AG10803 (cell line): ENCODE measurements at regions not wholly inside any gene's neighbourhood (a gene's known extent, or its start where the extent isn't known, plus 50 kb on each side); places are given as distances from the start of the nearest gene placed in this dataset.

Experiments
- DNase-seq: peaks from one replicate; pipeline ENCODE4 v3.0.0; 2010; ENCODE audit warnings: low read depth
- H3K4me3 ChIP-seq: 2 replicates; pipeline ENCODE4 v1.5.1; 2011; ENCODE audit warnings: mild to moderate bottlenecking, low read length, control low read depth
- TF ChIP-seq, protein P1 (sequence below): conservative IDR thresholded peaks from 2 replicates; pipeline ENCODE4 v1.5.1; 2011; ENCODE audit warnings: mild to moderate bottlenecking, low read length, control low read depth, inconsistent platforms

DNA sequence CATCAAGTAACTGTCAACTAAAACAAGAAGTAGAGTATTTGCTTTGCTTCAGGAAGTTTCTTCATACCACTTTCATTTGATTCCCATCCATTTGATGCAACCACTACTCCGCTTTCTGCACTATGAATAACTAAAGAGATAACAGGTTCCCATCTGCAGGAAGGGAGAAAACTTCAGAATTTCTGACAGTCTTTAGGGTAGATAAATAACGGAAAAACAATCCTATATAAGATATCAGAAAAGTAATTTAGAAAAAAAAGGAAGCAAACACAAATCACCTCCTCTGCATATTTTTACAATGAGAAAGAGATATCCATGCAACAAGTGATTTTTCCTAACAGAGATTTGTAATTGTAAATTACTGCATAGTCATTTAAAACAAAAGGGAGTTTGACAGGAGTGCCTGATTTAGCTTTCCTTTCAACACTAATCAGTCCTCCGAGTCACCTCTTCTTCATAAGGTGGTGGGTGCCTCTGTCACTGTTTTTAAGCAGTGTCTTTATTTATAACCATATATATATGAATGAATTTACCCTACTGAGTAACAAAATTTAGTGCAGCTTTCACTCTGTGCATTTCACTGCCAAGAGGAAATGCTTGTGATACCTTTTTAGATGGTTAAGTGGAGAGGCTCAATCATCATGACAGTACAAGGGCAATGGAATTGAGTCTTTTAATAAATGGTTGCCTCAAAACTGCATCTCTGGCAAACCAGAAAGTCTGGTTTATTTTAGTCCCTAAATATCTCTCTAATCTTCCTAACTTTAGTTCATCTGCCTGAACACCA is 1920.4 kb downstream of the MRPL39 start:
- TF ChIP-seq, protein P1, sequence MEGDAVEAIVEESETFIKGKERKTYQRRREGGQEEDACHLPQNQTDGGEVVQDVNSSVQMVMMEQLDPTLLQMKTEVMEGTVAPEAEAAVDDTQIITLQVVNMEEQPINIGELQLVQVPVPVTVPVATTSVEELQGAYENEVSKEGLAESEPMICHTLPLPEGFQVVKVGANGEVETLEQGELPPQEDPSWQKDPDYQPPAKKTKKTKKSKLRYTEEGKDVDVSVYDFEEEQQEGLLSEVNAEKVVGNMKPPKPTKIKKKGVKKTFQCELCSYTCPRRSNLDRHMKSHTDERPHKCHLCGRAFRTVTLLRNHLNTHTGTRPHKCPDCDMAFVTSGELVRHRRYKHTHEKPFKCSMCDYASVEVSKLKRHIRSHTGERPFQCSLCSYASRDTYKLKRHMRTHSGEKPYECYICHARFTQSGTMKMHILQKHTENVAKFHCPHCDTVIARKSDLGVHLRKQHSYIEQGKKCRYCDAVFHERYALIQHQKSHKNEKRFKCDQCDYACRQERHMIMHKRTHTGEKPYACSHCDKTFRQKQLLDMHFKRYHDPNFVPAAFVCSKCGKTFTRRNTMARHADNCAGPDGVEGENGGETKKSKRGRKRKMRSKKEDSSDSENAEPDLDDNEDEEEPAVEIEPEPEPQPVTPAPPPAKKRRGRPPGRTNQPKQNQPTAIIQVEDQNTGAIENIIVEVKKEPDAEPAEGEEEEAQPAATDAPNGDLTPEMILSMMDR, result no peak
- DNase-seq, result no peak
- no peak overlapping the region for H3K4me3 ChIP-seq

- no peak overlapping the region for H3K4me3 ChIP-seq
- TF ChIP-seq, protein P1, result no peak
- no peak for DNase-seq
Observed at GRCh38 chr21:23684431-23684830, 1922.8 kb downstream of the MRPL39 start.

DNA sequence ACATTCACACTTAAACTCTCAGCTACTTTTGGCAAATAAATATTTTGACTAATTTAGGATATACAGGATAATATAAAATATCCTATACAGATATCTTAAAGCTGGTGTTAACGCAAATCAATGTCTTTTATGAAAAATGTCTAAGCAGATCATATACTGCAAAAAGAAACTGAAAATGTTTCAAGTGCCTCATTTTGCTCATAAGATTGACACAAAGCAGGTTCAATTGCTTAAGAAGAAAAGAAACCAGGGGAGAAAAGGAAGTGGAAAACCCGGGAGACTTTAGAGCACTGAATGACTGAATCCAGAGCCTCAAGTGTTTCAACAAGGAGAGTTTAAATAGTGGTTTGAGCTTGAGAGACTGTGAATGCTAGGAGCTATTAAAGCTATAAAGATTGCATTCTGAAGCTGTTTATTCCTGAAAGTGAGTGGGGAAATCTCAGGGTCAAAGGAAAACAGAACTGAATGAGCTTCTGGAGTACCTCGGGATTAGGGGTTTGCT is 1943.0 kb downstream of the MRPL39 start:
- TF ChIP-seq, protein P1, result no peak
- DNase-seq, result no peak
- H3K4me3 ChIP-seq, result no peak overlapping the region

DNA sequence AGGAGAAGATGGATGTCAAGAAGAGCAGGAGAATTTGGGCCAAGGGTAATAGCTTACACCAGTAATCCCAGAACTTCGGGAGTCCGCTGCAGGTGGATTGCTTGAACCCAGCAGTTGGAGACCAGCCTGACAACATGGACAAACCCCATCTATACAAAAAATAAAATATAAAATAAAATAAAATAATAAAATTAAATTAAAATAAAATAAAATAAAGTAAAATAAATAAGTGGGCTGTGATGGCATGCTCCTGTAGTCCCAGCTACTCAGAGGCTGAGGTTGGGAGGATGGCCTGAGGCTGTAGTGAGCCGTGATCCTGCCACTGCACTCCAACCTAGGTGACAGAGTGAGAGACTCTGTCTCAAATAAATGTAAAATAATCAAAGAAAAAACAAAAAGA is 1946.7 kb downstream of the MRPL39 start:
- no peak for DNase-seq
- no peak overlapping the region for H3K4me3 ChIP-seq
- TF ChIP-seq, protein P1, result no peak

- no peak for DNase-seq
- TF ChIP-seq, protein P1, result no peak
- no peak overlapping the region for H3K4me3 ChIP-seq
Observed at GRCh38 chr21:23644768-23645167, 1962.5 kb downstream of the MRPL39 start.

DNA sequence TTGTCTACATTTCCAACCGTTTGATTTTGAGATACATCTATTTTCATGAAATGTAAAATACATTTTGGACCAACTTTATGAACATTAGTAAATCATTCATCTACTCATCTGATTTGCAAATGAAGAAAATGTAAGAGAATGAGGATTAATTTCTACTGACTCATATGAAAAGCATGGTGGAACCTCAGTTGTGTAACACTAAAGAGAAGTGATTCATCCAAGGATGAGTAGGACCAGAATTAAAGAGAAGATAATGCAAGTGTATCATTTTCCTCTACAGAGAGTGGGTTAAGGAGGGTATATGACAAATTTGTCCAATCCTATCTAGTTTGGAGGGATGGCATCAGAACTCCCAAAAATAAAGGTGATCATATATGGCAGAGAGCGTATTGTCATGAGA is 1967.6 kb downstream of the MRPL39 start:
- no peak overlapping the region for H3K4me3 ChIP-seq
- TF ChIP-seq, protein P1, result no peak
- no peak for DNase-seq

- TF ChIP-seq, protein P1, result no peak
- no peak for DNase-seq
- H3K4me3 ChIP-seq, result no peak overlapping the region
Observed at GRCh38 chr21:23638131-23638695, 1969.1 kb downstream of the MRPL39 start.
